ENCODE measurements at regions not wholly inside any gene's neighbourhood (a gene's known extent, or its start where the extent isn't known, plus 50 kb on each side); places are given as distances from the start of the nearest gene placed in this dataset.

DNA sequence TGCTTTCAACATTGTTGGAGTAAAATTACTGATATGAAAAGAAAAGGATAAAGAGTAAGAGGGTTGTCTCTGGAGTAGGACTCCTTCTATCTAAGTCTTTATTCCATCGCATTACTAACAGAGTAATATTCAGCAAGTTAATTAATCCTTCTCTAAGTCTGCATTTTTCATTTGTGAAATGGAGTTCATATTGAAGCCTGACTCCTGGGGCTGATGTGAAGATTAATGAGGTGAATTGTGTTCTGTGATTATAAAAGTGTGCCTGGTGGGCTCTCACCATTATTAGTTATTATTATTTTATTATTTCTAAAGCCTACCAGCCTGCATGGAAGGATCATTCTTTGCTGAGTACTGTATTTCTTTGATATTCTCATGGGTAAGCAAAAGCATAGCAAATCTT is 1096.7 kb downstream of the KCNT2 start:
- no peak for DNase-seq

DNA sequence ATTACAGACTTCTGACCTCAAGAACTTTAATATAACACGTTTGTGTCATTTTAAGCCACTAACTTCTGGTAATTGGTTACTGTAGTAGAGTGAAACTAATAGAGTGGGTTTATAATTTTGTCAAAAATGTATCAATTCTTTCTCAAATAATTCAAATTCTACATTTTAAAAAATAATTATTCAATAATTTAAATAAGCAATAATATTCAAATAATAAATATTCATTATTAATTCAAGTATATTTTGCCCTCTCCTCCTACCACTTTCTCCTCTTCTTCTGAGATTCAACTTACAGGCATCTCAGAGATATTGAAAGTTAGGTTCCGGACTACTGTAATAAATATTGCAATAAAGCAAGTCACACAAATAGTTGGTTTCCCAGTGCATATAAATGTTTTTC is 1107.1 kb downstream of the KCNT2 start:
- no peak for DNase-seq

DNA sequence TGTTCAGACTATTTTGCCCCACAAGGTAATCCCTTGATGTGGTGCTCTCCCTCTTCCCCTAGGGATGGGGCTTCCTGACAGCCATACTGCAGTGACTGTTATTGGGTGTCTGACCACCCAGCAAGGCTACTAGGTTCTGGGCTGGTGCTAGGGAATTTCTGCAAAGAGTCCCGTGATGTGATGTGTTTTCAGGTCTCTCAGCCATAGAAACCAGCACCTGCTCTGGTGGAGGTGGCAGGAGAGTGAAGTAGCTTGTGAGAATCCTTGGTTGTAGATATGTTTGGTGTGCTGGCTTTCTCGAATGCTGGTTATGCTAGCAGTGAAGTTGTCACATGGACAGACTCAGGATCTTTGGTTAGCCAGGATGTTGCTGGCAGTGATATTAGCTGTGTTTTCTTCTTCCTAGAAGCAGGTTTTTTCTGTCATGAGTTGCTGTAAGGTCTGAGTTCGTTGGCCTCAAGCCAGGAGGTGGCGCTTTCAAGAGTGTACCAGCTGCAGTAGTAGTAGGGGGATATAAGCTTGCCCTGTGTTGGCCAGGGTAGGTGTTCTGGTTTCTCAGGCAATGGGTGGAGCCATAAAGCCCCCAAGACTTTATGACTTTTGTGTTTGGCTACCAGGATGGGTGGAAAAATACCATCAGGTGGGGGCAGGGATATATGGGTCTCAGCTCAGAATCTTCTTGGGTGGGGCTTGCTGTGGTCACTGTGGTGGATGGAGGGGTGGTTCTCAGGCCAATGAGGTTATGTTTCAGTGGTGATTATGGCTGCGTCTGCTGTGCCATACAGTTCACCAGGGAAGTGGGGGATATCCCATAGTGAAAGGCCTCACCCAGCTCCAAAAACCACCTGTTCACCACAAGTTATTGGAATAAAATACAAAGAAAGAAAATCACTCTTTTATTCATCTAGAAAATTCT is 1112.3 kb downstream of the KCNT2 start:
- DNase-seq, result no peak

GRCh38 chr1:195482137-195482536 is 1126.1 kb downstream of the KCNT2 start:
- DNase-seq, result no peak

DNA sequence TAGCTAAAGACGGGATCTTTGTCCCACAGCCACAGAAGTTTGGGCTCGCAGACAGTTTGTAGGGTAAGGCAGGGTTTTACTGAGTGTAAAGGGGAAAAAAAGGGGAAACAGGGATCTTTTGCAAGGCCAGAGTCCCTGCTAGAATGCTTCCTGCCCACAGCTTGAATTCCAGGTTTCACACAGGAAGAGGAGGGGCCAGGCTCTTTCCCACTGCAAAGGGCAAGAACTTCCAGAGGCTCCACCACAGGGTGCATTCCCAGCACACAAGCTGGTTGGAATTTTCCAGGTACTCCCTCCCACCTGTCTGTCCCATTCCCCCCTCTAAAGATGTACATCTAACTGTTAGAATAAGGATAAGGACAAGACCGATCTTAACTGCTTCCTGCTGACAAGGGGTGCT is 1126.9 kb downstream of the KCNT2 start:
- no peak for DNase-seq

- DNase-seq, result no peak
Measured at GRCh38 chr1:195475568-195475967, 1132.7 kb downstream of the KCNT2 start.

GRCh38 chr1:195472291-195472690 is 1135.9 kb downstream of the KCNT2 start:
- no peak for DNase-seq

- no peak for DNase-seq
Measured at GRCh38 chr1:195466639-195467038, 1141.6 kb downstream of the KCNT2 start.

DNA sequence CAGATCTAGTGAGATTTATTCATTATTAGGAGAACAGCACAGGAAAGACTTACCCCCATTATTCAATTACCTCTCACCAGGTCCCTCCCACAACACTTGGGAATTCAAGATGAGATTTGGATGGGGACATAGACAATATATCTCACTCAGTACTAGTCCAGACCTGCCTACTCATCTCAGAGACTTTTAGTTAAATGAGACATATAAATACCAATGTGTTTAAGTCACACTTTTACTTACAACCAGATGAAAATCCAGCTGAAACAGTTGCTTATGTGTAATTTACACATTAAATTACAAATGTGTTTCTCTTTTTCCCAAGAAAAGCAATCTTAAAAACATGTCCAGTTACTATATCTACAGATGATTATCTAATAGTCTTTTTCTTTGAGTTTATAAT is 1145.6 kb downstream of the KCNT2 start:
- no peak for DNase-seq

GRCh38 chr1:195462152-195462551 is 1146.1 kb downstream of the KCNT2 start:
- DNase-seq, result no peak

DNA sequence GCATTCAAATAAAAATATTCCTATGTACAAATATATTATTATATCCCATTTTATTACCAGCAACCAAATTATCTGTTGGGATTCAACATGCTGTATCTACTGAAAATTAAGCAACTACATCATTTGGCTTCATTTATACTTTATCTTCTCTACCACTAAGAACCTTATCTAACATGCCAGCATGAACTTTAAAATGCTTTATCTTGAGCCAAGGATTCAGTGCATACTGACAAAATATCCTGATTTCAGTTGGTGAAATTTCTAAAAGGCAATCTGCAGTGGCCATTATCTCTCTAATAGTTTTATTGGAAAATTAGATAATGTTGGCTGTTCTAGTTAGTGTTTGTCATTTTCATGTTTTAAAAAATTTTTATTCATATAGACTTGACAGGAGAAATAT is 1149.9 kb downstream of the KCNT2 start:
- no peak for DNase-seq

- no peak for DNase-seq
Measured at GRCh38 chr1:195450794-195451193, 1157.4 kb downstream of the KCNT2 start.

DNA sequence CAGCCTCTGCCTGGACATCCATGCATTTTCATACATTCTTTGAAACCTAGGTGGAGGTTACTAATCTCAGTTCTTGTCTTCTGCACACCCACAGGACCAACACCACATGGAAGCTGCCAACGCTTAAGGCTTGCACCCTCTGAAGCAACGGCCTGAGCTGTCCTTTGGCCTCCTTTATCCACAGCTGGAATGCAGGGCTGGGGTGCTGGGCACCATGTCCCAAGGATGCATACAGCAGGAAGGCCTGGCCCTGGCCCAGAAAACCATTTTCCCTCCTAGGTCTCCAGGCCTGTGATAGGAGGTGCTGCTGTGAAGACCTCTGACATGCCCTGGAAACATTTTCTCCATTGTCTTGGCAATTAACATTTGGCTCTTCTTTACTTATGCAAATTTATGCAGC is 1168.6 kb downstream of the KCNT2 start:
- DNase-seq, result no peak

DNA sequence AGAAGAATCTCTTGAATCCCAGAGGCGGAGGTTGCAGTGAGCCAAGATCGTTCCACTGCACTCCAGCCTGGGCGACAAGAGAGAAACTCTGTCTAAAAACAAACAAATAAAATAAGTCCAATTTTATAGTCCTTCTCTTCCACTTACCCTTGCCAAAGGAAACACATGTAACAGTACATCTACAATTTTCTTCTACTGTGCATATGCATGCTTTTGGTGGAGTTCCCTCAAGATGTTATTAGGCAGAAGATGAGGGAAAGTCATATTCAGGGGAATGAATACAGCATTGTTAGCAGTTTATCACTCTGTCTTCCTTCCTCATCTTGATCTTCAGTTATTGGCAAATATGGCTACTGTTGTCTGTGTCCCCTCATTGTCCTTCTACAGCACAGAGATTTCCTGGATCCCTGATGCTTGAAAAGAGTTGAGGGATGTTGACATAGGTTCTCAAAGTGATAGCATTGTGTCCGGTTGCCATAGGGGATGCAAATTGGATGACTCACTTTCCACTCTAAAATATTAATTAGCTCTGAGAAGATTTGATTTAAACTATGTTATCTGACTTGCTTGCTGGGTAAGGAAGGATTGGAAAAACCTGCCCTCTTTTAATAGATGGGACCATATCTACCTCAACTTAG is 1173.6 kb downstream of the KCNT2 start:
- DNase-seq, result no peak

- no peak for DNase-seq
Measured at GRCh38 chr1:195430826-195431225, 1177.4 kb downstream of the KCNT2 start.

- no peak for DNase-seq
Measured at GRCh38 chr1:195428927-195429326, 1179.3 kb downstream of the KCNT2 start.

DNA sequence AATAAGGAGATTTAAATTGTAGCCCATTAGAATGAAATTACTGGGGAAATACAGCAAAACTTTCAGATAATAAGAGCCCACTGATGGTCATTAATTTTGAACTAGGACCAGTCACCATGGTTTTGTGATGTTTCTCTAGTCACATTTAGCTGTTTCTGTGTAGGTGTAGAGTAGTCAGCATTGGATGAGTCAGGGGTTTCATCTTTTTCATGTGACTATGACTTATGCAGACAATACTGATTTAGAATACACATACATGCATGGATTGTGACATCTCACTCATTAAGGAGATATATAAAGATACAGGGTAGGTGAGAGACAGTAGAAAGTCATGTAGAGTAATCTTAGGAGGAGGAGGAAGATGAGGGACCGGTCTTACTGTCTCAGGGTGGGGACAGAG is 1192.7 kb downstream of the KCNT2 start:
- DNase-seq, result no peak

DNA sequence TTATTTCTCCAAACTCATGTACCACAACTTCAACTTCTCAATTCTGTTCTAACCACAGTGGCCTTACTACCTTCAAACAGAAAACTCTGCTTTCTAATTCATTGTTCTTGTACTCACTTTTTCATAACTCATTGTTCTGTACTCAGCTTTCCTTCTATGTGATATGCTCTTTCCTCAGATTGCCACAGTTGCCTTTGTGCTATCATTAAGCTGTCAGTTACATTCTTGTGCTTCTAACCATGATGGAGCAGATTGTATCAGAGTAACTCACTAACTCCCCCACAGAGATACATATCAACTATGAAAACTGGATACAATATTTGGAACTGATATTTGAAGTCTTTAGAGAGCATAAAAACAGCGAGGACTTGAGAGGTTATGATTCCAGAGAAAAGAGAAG is 1213.7 kb downstream of the KCNT2 start:
- no peak for DNase-seq

DNA sequence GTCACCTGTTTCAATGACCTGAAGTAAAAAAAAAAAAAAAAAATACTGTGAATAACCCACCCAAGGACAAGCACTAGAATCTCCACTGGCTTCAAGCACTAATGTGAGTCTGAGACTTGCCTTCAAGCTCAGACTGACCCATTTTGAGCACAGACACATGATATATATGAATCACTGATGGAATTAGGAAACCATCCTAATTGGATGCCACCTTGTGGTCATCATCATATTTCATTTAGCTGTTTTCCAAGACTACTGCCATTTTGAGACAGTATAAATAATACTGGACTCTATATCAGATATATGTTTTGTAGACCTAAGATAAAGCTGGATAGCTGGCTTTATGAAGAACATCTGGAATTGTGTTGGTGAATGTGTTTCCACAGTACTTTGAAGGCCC is 1232.0 kb downstream of the KCNT2 start:
- no peak for DNase-seq

- no peak for DNase-seq
Measured at GRCh38 chr1:195373856-195374255, 1234.4 kb downstream of the KCNT2 start.

GRCh38 chr1:195345149-195345548 is 1263.1 kb downstream of the KCNT2 start:
- DNase-seq, result no peak

GRCh38 chr1:195337646-195338045 is 1270.6 kb downstream of the KCNT2 start:
- no peak for DNase-seq

GRCh38 chr1:195336812-195337211 is 1271.4 kb downstream of the KCNT2 start:
- DNase-seq, result no peak

- DNase-seq, result no peak
Measured at GRCh38 chr1:195335541-195335940, 1272.7 kb downstream of the KCNT2 start.

GRCh38 chr1:195332102-195332501 is 1276.1 kb downstream of the KCNT2 start:
- DNase-seq, result no peak
